ENCODE measurements at regions not wholly inside any gene's neighbourhood (a gene's known extent, or its start where the extent isn't known, plus 50 kb on each side); places are given as distances from the start of the nearest gene placed in this dataset.
"Not testable (repeated sequence)": the region's sequence is repeated elsewhere in the genome, so short reads cannot be mapped to it uniquely, and the experiment has no call there.

GRCh38 chr9:41839786-41840185, 289.4 kb downstream of the CNTNAP3B start:
- not testable (repeated sequence) for DNase-seq (ENCODE audit: low read depth in 1 of 2, low spot score in 1 of 2)

- not testable (repeated sequence) for DNase-seq (ENCODE audit: low read depth in 1 of 2, low spot score in 1 of 2)
Measured at GRCh38 chr9:41838953-41839352, 290.3 kb downstream of the CNTNAP3B start.

- not testable (repeated sequence) for DNase-seq (ENCODE audit: low read depth in 1 of 2, low spot score in 1 of 2)
Measured at GRCh38 chr9:41838562-41838851, 290.7 kb downstream of the CNTNAP3B start.

GRCh38 chr9:41837684-41838561, 291.3 kb downstream of the CNTNAP3B start:
- not testable (repeated sequence) for DNase-seq (ENCODE audit: low read depth in 1 of 2, low spot score in 1 of 2)

GRCh38 chr9:41833108-41833507, 296.1 kb downstream of the CNTNAP3B start:
- DNase-seq (ENCODE audit: low read depth in 1 of 2, low spot score in 1 of 2): not testable (repeated sequence)

- DNase-seq (ENCODE audit: low read depth in 1 of 2, low spot score in 1 of 2): not testable (repeated sequence)
Measured at GRCh38 chr9:41824723-41825122, 304.5 kb downstream of the CNTNAP3B start.

GRCh38 chr9:41802706-41803105, 326.5 kb downstream of the CNTNAP3B start:
- DNase-seq (ENCODE audit: low read depth in 1 of 2, low spot score in 1 of 2): not testable (repeated sequence)

GRCh38 chr9:41798684-41799083, 330.5 kb downstream of the CNTNAP3B start:
- not testable (repeated sequence) for DNase-seq (ENCODE audit: low read depth in 1 of 2, low spot score in 1 of 2)

- DNase-seq (ENCODE audit: low read depth in 1 of 2, low spot score in 1 of 2): not testable (repeated sequence)
Measured at GRCh38 chr9:41790719-41791363, 338.4 kb downstream of the CNTNAP3B start.

- not testable (repeated sequence) for DNase-seq (ENCODE audit: low read depth in 1 of 2, low spot score in 1 of 2)
Measured at GRCh38 chr9:41790007-41790406, 339.2 kb downstream of the CNTNAP3B start.

GRCh38 chr9:41789387-41789786, 339.8 kb downstream of the CNTNAP3B start:
- DNase-seq (ENCODE audit: low read depth in 1 of 2, low spot score in 1 of 2): not testable (repeated sequence)

- DNase-seq (ENCODE audit: low read depth in 1 of 2, low spot score in 1 of 2): not testable (repeated sequence)
Measured at GRCh38 chr9:41787951-41788350, 341.3 kb downstream of the CNTNAP3B start.

GRCh38 chr9:41787270-41787669, 342.0 kb downstream of the CNTNAP3B start:
- DNase-seq (ENCODE audit: low read depth in 1 of 2, low spot score in 1 of 2): not testable (repeated sequence)

- not testable (repeated sequence) for DNase-seq (ENCODE audit: low read depth in 1 of 2, low spot score in 1 of 2)
Measured at GRCh38 chr9:41784006-41784405, 345.2 kb downstream of the CNTNAP3B start.

- not testable (repeated sequence) for DNase-seq (ENCODE audit: low read depth in 1 of 2, low spot score in 1 of 2)
Measured at GRCh38 chr9:41783070-41783810, 346.0 kb downstream of the CNTNAP3B start.

GRCh38 chr9:41781899-41782298, 347.3 kb downstream of the CNTNAP3B start:
- not testable (repeated sequence) for DNase-seq (ENCODE audit: low read depth in 1 of 2, low spot score in 1 of 2)

- DNase-seq (ENCODE audit: low read depth in 1 of 2, low spot score in 1 of 2): not testable (repeated sequence)
Measured at GRCh38 chr9:41779897-41780406, 349.3 kb downstream of the CNTNAP3B start.

- DNase-seq (ENCODE audit: low read depth in 1 of 2, low spot score in 1 of 2): not testable (repeated sequence)
Measured at GRCh38 chr9:41779192-41779591, 350.0 kb downstream of the CNTNAP3B start.

- not testable (repeated sequence) for DNase-seq (ENCODE audit: low read depth in 1 of 2, low spot score in 1 of 2)
Measured at GRCh38 chr9:41778535-41779071, 350.6 kb downstream of the CNTNAP3B start.

- DNase-seq (ENCODE audit: low read depth in 1 of 2, low spot score in 1 of 2): not testable (repeated sequence)
Measured at GRCh38 chr9:41777536-41777935, 351.7 kb downstream of the CNTNAP3B start.

- DNase-seq (ENCODE audit: low read depth in 1 of 2, low spot score in 1 of 2): not testable (repeated sequence)
Measured at GRCh38 chr9:41772541-41772940, 356.7 kb downstream of the CNTNAP3B start.
